ENCODE measurements at regions not wholly inside any gene's neighbourhood (a gene's known extent, or its start where the extent isn't known, plus 50 kb on each side); places are given as distances from the start of the nearest gene placed in this dataset.
"Not testable (repeated sequence)": the region's sequence is repeated elsewhere in the genome, so short reads cannot be mapped to it uniquely, and the experiment has no call there.

- not testable (repeated sequence) for DNase-seq; H3K4me3 ChIP-seq (ENCODE audit: low read depth in 1 of 3, low read length in 3 of 3); H3K4me1 ChIP-seq (ENCODE audit: control insufficient read depth in 3 of 3, insufficient read depth in 2 of 3, low read depth in 1 of 3, low read length in 2 of 3); H3K27ac ChIP-seq (ENCODE audit: low read depth in 1 of 3, low read length in 2 of 3); FAIRE-seq; H3K27me3 ChIP-seq (ENCODE audit: control insufficient read depth in 3 of 3, insufficient read depth in 3 of 3, low read length in 3 of 3); H3K9me3 ChIP-seq (ENCODE audit: control insufficient read depth in 2 of 2, insufficient read depth in 1 of 2, low read depth in 1 of 2, low read length in 1 of 2); H3K36me3 ChIP-seq (ENCODE audit: control insufficient read depth in 3 of 3, insufficient read depth in 2 of 3, low read depth in 1 of 3, low read length in 3 of 3)
- 42 to 77% (median 72%) methylated on average over 3 to 6 of the region's 6 CpGs for WGBS, 3 donors
Measured at GRCh38 chr21:31819692-31820091, 53.1 kb upstream of the HUNK start.

GRCh38 chr21:31814356-31814755 is 58.5 kb upstream of the HUNK start:
- not testable (repeated sequence) for H3K4me1 ChIP-seq (ENCODE audit: control insufficient read depth in 3 of 3, insufficient read depth in 2 of 3, low read depth in 1 of 3, low read length in 2 of 3); H3K9me3 ChIP-seq (ENCODE audit: control insufficient read depth in 2 of 2, insufficient read depth in 1 of 2, low read depth in 1 of 2, low read length in 1 of 2); H3K27ac ChIP-seq (ENCODE audit: low read depth in 1 of 3, low read length in 2 of 3); FAIRE-seq; H3K27me3 ChIP-seq (ENCODE audit: control insufficient read depth in 3 of 3, insufficient read depth in 3 of 3, low read length in 3 of 3); H3K4me3 ChIP-seq (ENCODE audit: low read depth in 1 of 3, low read length in 3 of 3); DNase-seq; H3K36me3 ChIP-seq (ENCODE audit: control insufficient read depth in 3 of 3, insufficient read depth in 2 of 3, low read depth in 1 of 3, low read length in 3 of 3)
- 94 to 97% (median 96%) methylated on average over 3 of the region's 3 CpGs for WGBS, 3 donors

GRCh38 chr21:31813862-31814261 is 59.0 kb upstream of the HUNK start:
- Histone ChIP-seq H3K4me3 (ENCODE audit: low read depth in 1 of 3, low read length in 3 of 3) (no peak overlapping the region), H3K4me1 (ENCODE audit: control insufficient read depth in 3 of 3, insufficient read depth in 2 of 3, low read depth in 1 of 3, low read length in 2 of 3) (no peaks in the 10 kb centered on the region), H3K9me3 (ENCODE audit: control insufficient read depth in 2 of 2, insufficient read depth in 1 of 2, low read depth in 1 of 2, low read length in 1 of 2) (no peaks in the 10 kb centered on the region), H3K27me3 (ENCODE audit: control insufficient read depth in 3 of 3, insufficient read depth in 3 of 3, low read length in 3 of 3) (no peaks in the 10 kb centered on the region), H3K27ac (ENCODE audit: low read depth in 1 of 3, low read length in 2 of 3) (no peak overlapping the region), H3K36me3 (ENCODE audit: control insufficient read depth in 3 of 3, insufficient read depth in 2 of 3, low read depth in 1 of 3, low read length in 3 of 3) (no peaks in the 10 kb centered on the region)
- DNase-seq (no peak), FAIRE-seq (no peak)
- WGBS, 3 donors = 86 to 96% (median 91%) methylated on average over 1 of the region's 1 CpG

GRCh38 chr21:31804008-31804394 is 68.8 kb upstream of the HUNK start:
- 37 to 53% (median 39%) methylated on average over 5 of the region's 5 CpGs for WGBS, 3 donors
- Histone ChIP-seq H3K27ac (ENCODE audit: low read depth in 1 of 3, low read length in 2 of 3) (no peak overlapping the region), H3K36me3 (ENCODE audit: control insufficient read depth in 3 of 3, insufficient read depth in 2 of 3, low read depth in 1 of 3, low read length in 3 of 3) (no peaks in the 10 kb centered on the region), H3K9me3 (ENCODE audit: control insufficient read depth in 2 of 2, insufficient read depth in 1 of 2, low read depth in 1 of 2, low read length in 1 of 2) (no peaks in the 10 kb centered on the region), H3K4me3 (ENCODE audit: low read depth in 1 of 3, low read length in 3 of 3) (no peak overlapping the region), H3K27me3 (ENCODE audit: control insufficient read depth in 3 of 3, insufficient read depth in 3 of 3, low read length in 3 of 3) (peaks cover 0 to 2% (median 0%) of the 10 kb centered on the region in 3 donors), H3K4me1 (ENCODE audit: control insufficient read depth in 3 of 3, insufficient read depth in 2 of 3, low read depth in 1 of 3, low read length in 2 of 3) (no peaks in the 10 kb centered on the region)
- FAIRE-seq (no peak), DNase-seq (no peak)

GRCh38 chr21:31803039-31804007 is 69.5 kb upstream of the HUNK start:
- Histone ChIP-seq H3K36me3 (ENCODE audit: control insufficient read depth in 3 of 3, insufficient read depth in 2 of 3, low read depth in 1 of 3, low read length in 3 of 3) (no peaks in the 10 kb centered on the region), H3K4me3 (ENCODE audit: low read depth in 1 of 3, low read length in 3 of 3) (no peak overlapping the region), H3K4me1 (ENCODE audit: control insufficient read depth in 3 of 3, insufficient read depth in 2 of 3, low read depth in 1 of 3, low read length in 2 of 3) (no peaks in the 10 kb centered on the region), H3K9me3 (ENCODE audit: control insufficient read depth in 2 of 2, insufficient read depth in 1 of 2, low read depth in 1 of 2, low read length in 1 of 2) (no peaks in the 10 kb centered on the region), H3K27me3 (ENCODE audit: control insufficient read depth in 3 of 3, insufficient read depth in 3 of 3, low read length in 3 of 3) (peaks cover 0 to 2% (median 0%) of the 10 kb centered on the region in 3 donors), H3K27ac (ENCODE audit: low read depth in 1 of 3, low read length in 2 of 3) (no peak overlapping the region)
- no peak for DNase-seq
- no peak for FAIRE-seq
- 85 to 86% (median 85%) methylated on average over 20 of the region's 20 CpGs for WGBS, 3 donors

- 35 to 56% (median 45%) methylated on average over 7 of the region's 7 CpGs for WGBS, 3 donors
- Histone ChIP-seq H3K9me3 (ENCODE audit: control insufficient read depth in 2 of 2, insufficient read depth in 1 of 2, low read depth in 1 of 2, low read length in 1 of 2) (no peaks in the 10 kb centered on the region), H3K4me1 (ENCODE audit: control insufficient read depth in 3 of 3, insufficient read depth in 2 of 3, low read depth in 1 of 3, low read length in 2 of 3) (no peaks in the 10 kb centered on the region), H3K27me3 (ENCODE audit: control insufficient read depth in 3 of 3, insufficient read depth in 3 of 3, low read length in 3 of 3) (peaks cover 0 to 2% (median 0%) of the 10 kb centered on the region in 3 donors), H3K27ac (ENCODE audit: low read depth in 1 of 3, low read length in 2 of 3) (no peak overlapping the region), H3K36me3 (ENCODE audit: control insufficient read depth in 3 of 3, insufficient read depth in 2 of 3, low read depth in 1 of 3, low read length in 3 of 3) (no peaks in the 10 kb centered on the region), H3K4me3 (ENCODE audit: low read depth in 1 of 3, low read length in 3 of 3) (no peak overlapping the region)
- DNase-seq (no peak), FAIRE-seq (no peak)
Measured at GRCh38 chr21:31802331-31802730, 70.4 kb upstream of the SCAF4 start.

- FAIRE-seq = no peak
- no peaks in the 10 kb centered on the region for H3K9me3 ChIP-seq (ENCODE audit: control insufficient read depth in 2 of 2, insufficient read depth in 1 of 2, low read depth in 1 of 2, low read length in 1 of 2)
- H3K36me3 ChIP-seq (ENCODE audit: control insufficient read depth in 3 of 3, insufficient read depth in 2 of 3, low read depth in 1 of 3, low read length in 3 of 3) = no peaks in the 10 kb centered on the region
- H3K4me3 ChIP-seq (ENCODE audit: low read depth in 1 of 3, low read length in 3 of 3) = no peak overlapping the region
- H3K27me3 ChIP-seq (ENCODE audit: control insufficient read depth in 3 of 3, insufficient read depth in 3 of 3, low read length in 3 of 3) = peaks cover 0 to 2% (median 0%) of the 10 kb centered on the region in 3 donors
- WGBS, 3 donors = 59 to 65% (median 65%) methylated on average over 10 of the region's 10 CpGs
- no peaks in the 10 kb centered on the region for H3K4me1 ChIP-seq (ENCODE audit: control insufficient read depth in 3 of 3, insufficient read depth in 2 of 3, low read depth in 1 of 3, low read length in 2 of 3)
- no peak for DNase-seq
- no peak overlapping the region for H3K27ac ChIP-seq (ENCODE audit: low read depth in 1 of 3, low read length in 2 of 3)
Measured at GRCh38 chr21:31801551-31802219, 69.8 kb upstream of the SCAF4 start.

GRCh38 chr21:31798842-31799704 is 67.2 kb upstream of the SCAF4 start:
- 39 to 62% (median 51%) methylated on average over 15 of the region's 15 CpGs for WGBS, 3 donors
- FAIRE-seq (no peak), DNase-seq (no peak)
- H3K27me3 ChIP-seq (ENCODE audit: control insufficient read depth in 3 of 3, insufficient read depth in 3 of 3, low read length in 3 of 3) = peaks cover 0 to 2% (median 0%) of the 10 kb centered on the region in 3 donors
- H3K27ac ChIP-seq (ENCODE audit: low read depth in 1 of 3, low read length in 2 of 3) = no peak overlapping the region
- H3K4me3 ChIP-seq (ENCODE audit: low read depth in 1 of 3, low read length in 3 of 3) = no peak overlapping the region
- H3K4me1 ChIP-seq (ENCODE audit: control insufficient read depth in 3 of 3, insufficient read depth in 2 of 3, low read depth in 1 of 3, low read length in 2 of 3) = no peaks in the 10 kb centered on the region
- H3K9me3 ChIP-seq (ENCODE audit: control insufficient read depth in 2 of 2, insufficient read depth in 1 of 2, low read depth in 1 of 2, low read length in 1 of 2) = no peaks in the 10 kb centered on the region
- H3K36me3 ChIP-seq (ENCODE audit: control insufficient read depth in 3 of 3, insufficient read depth in 2 of 3, low read depth in 1 of 3, low read length in 3 of 3) = no peaks in the 10 kb centered on the region

Measured in small intestine (tissue), 7 donors.